ENCODE measurements at regions not wholly inside any gene's neighbourhood (a gene's known extent, or its start where the extent isn't known, plus 50 kb on each side); places are given as distances from the start of the nearest gene placed in this dataset.

DNA sequence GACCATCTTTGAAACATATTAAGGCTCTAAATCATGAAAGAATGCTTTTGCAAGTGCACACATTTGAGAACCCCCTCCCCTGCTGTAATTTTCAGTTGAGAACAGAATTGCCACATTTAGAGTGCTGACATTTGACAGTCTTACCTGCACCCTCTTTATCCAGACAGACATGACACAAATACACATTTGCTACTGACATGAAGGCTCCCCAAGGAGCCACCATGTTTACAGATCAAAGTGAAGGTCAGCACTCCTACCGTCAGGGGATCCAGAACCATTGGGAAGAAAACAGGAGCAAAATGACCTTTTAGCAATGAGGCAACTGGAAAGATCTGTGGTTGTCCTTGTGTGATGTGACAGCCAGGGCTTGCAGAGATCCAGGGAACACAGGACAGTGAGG, 315.4 kb upstream of the CNR1 start:
- no peaks in the 10 kb centered on the region for H3K4me1 ChIP-seq (ENCODE audit: insufficient read depth, low read length)
- no peak overlapping the region for H3K14ac ChIP-seq (ENCODE audit: insufficient read depth, low read length)
- Mint-ChIP-seq H3K4me3 (no peak overlapping the region), H3K36me3 (ENCODE audit: insufficient read depth in 1 of 3, low read depth in 3 of 3) (peaks cover 9 to 37% (median 15%) of the 10 kb centered on the region in 3 experiments; a peak in 6 of 7 replicates), H3K4me1 (peaks cover 4 to 14% of the 10 kb centered on the region in 2 experiments; a peak in 3 of 4 replicates), H3K27me3 (ENCODE audit: low read depth) (peaks cover 42% of the 10 kb centered on the region), H3K27ac (no peak overlapping the region), H3K9me3 (peaks cover 32 to 41% of the 10 kb centered on the region in 2 experiments)
- H3K4ac ChIP-seq (ENCODE audit: low read depth, low read length) = no peak overlapping the region
- H2BK15ac ChIP-seq (ENCODE audit: low read depth, low read length) = no peak overlapping the region
- no peak overlapping the region for H4K91ac ChIP-seq (ENCODE audit: insufficient read length, low read depth, low read length)
- no peak overlapping the region for H2BK5ac ChIP-seq (ENCODE audit: insufficient read length, low read length)
- H3K9ac ChIP-seq (ENCODE audit: extremely low read depth, insufficient read length, low read length) = no peak overlapping the region
- H4K20me1 ChIP-seq (ENCODE audit: control insufficient read depth, insufficient read depth, insufficient read length) = no peaks in the 10 kb centered on the region
- no peak overlapping the region for H3K18ac ChIP-seq (ENCODE audit: insufficient read length, low read depth, low read length)
- no CpG with 5 or more reads among the region's 1 CpG for WGBS (ENCODE audit: extremely low coverage, insufficient read length, low lambda C conversion rate)
- H2AFZ ChIP-seq (ENCODE audit: low read length) = no peak overlapping the region
- no peak for DNase-seq
- H2BK12ac ChIP-seq (ENCODE audit: insufficient read length, low read depth, low read length) = no peak overlapping the region
- H2AK5ac ChIP-seq (ENCODE audit: insufficient read length, low read length) = no peak overlapping the region
- no peak overlapping the region for H3K23ac ChIP-seq (ENCODE audit: insufficient read length, low read depth, low read length)
- no peak overlapping the region for H3K4me2 ChIP-seq (ENCODE audit: insufficient read depth, insufficient read length, low read length)
- H3K56ac ChIP-seq (ENCODE audit: insufficient read length, low read depth, low read length) = no peak overlapping the region
- H3K9me3 ChIP-seq (ENCODE audit: control insufficient read depth, low read depth, low read length) = peaks cover 4% of the 10 kb centered on the region
- no peak overlapping the region for H3T11ph ChIP-seq (ENCODE audit: low read length)
- no peaks in the 10 kb centered on the region for H3K79me1 ChIP-seq (ENCODE audit: insufficient read depth, low read depth, low read length, poor library complexity, severe bottlenecking)
- no peak overlapping the region for H4K8ac ChIP-seq (replicated peaks; ENCODE audit: insufficient read length, low read depth, low read length)
- no peak for TF ChIP-seq CTCF (conservative IDR thresholded peaks at IDR 0.05)
- H3K27ac ChIP-seq (ENCODE audit: insufficient read length, low read depth, low read length) = no peak overlapping the region
- no peaks in the 10 kb centered on the region for H3K27me3 ChIP-seq (ENCODE audit: insufficient read depth, low read length)
- H3K79me2 ChIP-seq (ENCODE audit: insufficient read depth, low read length) = no peaks in the 10 kb centered on the region
- H2BK20ac ChIP-seq (ENCODE audit: low read depth, low read length, poor library complexity, severe bottlenecking) = no peak overlapping the region
- no peak overlapping the region for H4K5ac ChIP-seq (ENCODE audit: insufficient read length, low read depth, low read length)
- no peaks in the 10 kb centered on the region for H3K23me2 ChIP-seq (ENCODE audit: insufficient read length, low read depth, low read length, poor library complexity, severe bottlenecking)
- H2BK120ac ChIP-seq (ENCODE audit: low read depth, low read length, poor library complexity, severe bottlenecking) = no peak overlapping the region

Measured in H9 (cell line).